CD14-positive monocyte (primary cell): ENCODE measurements at regions not wholly inside any gene's neighbourhood (a gene's known extent, or its start where the extent isn't known, plus 50 kb on each side); places are given as distances from the start of the nearest gene placed in this dataset.

ENCODE experiments used
- DNase-seq, 3 donors: peaks; one replicate each; pipeline ENCODE4 v3.0.0-alpha.2; 2011 to 2022
- H2AFZ ChIP-seq: 2 replicates; pipeline ENCODE4 v1.6.0; 2012; ENCODE audit warnings: mild to moderate bottlenecking, low read depth, low read length, inconsistent platforms; ENCODE audit not compliant: insufficient read depth, poor library complexity, severe bottlenecking
- H3K27ac ChIP-seq, 2 donors: 1 replicate in 1 of 2; 2 replicates in 1 of 2; pipeline ENCODE4 v1.5.1; 2012 to 2013; ENCODE audit warnings: low read length in 2 of 2, control low read depth in 1 of 2, inconsistent platforms in 1 of 2, low read depth in 1 of 2, mild to moderate bottlenecking in 1 of 2
- H3K27me3 ChIP-seq, 2 donors: one replicate each; pipeline versions ENCODE4 v1.6.0 to v1.6.1; 2011 to 2013; ENCODE audit warnings: low read length in 2 of 2; ENCODE audit not compliant: control insufficient read depth in 2 of 2, insufficient read depth in 2 of 2
- H3K36me3 ChIP-seq, 2 donors: replicated peaks in 1 of 2; 1 replicate in 1 of 2; 2 replicates in 1 of 2; pipeline versions ENCODE4 v1.5.1 to v1.6.1; 2012 to 2013; ENCODE audit warnings: low read length in 2 of 2, control low read depth in 1 of 2, inconsistent platforms in 1 of 2, mild to moderate bottlenecking in 1 of 2; ENCODE audit not compliant: insufficient read depth in 2 of 2, control insufficient read depth in 1 of 2
- H3K4me1 ChIP-seq, 2 donors: 1 replicate in 1 of 2; 2 replicates in 1 of 2; pipeline versions ENCODE4 v1.5.1 to v1.6.1; 2012 to 2013; ENCODE audit warnings: low read length in 2 of 2, control low read depth in 1 of 2, inconsistent platforms in 1 of 2, mild to moderate bottlenecking in 1 of 2, moderate library complexity in 1 of 2; ENCODE audit not compliant: insufficient read depth in 2 of 2, control insufficient read depth in 1 of 2
- H3K4me2 ChIP-seq: replicated peaks from 2 replicates; pipeline ENCODE3; 2012; ENCODE audit warnings: low read length, moderate library complexity, mild to moderate bottlenecking; ENCODE audit not compliant: poor library complexity, severe bottlenecking; ENCODE audit errors: extremely low read depth
- H3K4me3 ChIP-seq, 3 experiments: fragments of 200-600 bp in 1 of 3; sonication (generic) in 1 of 3; replicated peaks in 1 of 3; 1 replicate in 2 of 3; 2 replicates in 1 of 3; pipeline ENCODE4 v1.5.1; 2011 to 2013; ENCODE audit warnings: low read length in 3 of 3, mild to moderate bottlenecking in 3 of 3, control low read depth in 2 of 3, low read depth in 2 of 3, inconsistent platforms in 1 of 3, moderate library complexity in 1 of 3
- H3K79me2 ChIP-seq: 2 replicates; pipeline ENCODE4 v1.6.0; 2012; ENCODE audit warnings: mild to moderate bottlenecking, control low read depth, inconsistent platforms, low read length, moderate library complexity; ENCODE audit not compliant: insufficient read depth
- H3K9ac ChIP-seq: 2 replicates; pipeline ENCODE4 v1.6.0; 2017; ENCODE audit warnings: low read length, mild to moderate bottlenecking; ENCODE audit not compliant: insufficient read depth, poor library complexity, severe bottlenecking
- H3K9me3 ChIP-seq, 2 donors: replicated peaks in 1 of 2; 1 replicate in 1 of 2; 2 replicates in 1 of 2; pipeline versions ENCODE4 v1.5.1 to v1.6.1; 2012 to 2013; ENCODE audit warnings: low read length in 2 of 2, control low read depth in 1 of 2; ENCODE audit not compliant: control insufficient read depth in 1 of 2, insufficient read depth in 1 of 2
- H4K20me1 ChIP-seq: 2 replicates; pipeline ENCODE4 v1.6.0; 2012; ENCODE audit warnings: mild to moderate bottlenecking, low read length, control low read depth, moderate library complexity; ENCODE audit not compliant: insufficient read depth
- H3K27ac Mint-ChIP-seq, 7 donors: one replicate each; pipeline ENCODE4 v1.8.0; 2020; ENCODE audit warnings: mild to moderate bottlenecking in 7 of 7, mixed read lengths in 7 of 7, moderate library complexity in 6 of 7, inconsistent platforms in 2 of 7
- H3K27me3 Mint-ChIP-seq, 3 donors: one replicate each; pipeline ENCODE4 v1.8.0; 2021 to 2022; ENCODE audit warnings: low read depth in 3 of 3, mild to moderate bottlenecking in 3 of 3, mixed read lengths in 3 of 3, moderate library complexity in 3 of 3, inconsistent platforms in 1 of 3
- H3K36me3 Mint-ChIP-seq, 2 donors: one replicate each; pipeline ENCODE4 v1.8.0; 2020; ENCODE audit warnings: mixed read lengths in 2 of 2, inconsistent platforms in 1 of 2, mild to moderate bottlenecking in 1 of 2
- H3K4me1 Mint-ChIP-seq: one replicate; pipeline ENCODE4 v1.8.0; 2020; ENCODE audit warnings: mild to moderate bottlenecking, mixed read lengths
- H3K4me3 Mint-ChIP-seq, 2 donors: one replicate each; pipeline ENCODE4 v1.8.0; 2020; ENCODE audit warnings: mild to moderate bottlenecking in 2 of 2, mixed read lengths in 2 of 2, moderate library complexity in 1 of 2
- H3K9me3 Mint-ChIP-seq, 7 donors: one replicate each; pipeline ENCODE4 v1.8.0; 2020 to 2022; ENCODE audit warnings: mixed read lengths in 7 of 7, mild to moderate bottlenecking in 6 of 7, moderate library complexity in 6 of 7, inconsistent platforms in 2 of 7
- WGBS: methylation state at CpG from one replicate; pipeline ENCODE4 v1.1.5; 2013; ENCODE audit warnings: missing lambda C conversion rate; ENCODE audit not compliant: insufficient coverage; 5-methylcytosine and 5-hydroxymethylcytosine counted together
- intact Hi-C, 2 donors: fragments of 100-400 bp; cut with micrococcal nuclease; formaldehyde crosslinking; loops; one replicate each; pipeline versions ENCODE4 v1.15.0 to v1.15.1; 2023
- TF ChIP-seq, protein P1 (sequence below): fragments of 200-600 bp; IDR thresholded peaks from one replicate; pipeline ENCODE4 v1.8.0; 2022; ENCODE audit warnings: antibody characterized with exemption, mild to moderate bottlenecking

DNA sequence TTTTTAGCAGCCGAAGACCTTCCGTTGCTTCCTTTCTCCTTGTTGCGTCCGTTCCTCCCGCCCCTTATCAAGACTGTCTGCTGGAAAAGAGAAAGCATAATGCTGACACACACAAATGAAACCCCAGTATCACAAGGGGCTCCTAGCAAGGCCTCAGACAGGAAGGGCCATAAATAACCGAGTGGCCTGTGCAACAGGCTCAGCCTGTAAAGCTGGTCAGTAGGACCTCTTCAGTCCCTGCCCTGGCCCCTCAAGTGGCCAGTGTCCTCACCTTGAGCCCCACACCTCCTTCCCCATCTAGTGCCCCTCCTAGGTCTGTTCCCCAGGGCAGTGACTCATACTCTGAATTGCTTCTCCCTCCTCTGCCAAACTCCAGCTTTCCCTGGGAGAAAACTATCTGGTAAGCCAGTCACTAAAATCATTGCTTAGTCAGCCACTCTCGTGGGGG lies 174.6 kb upstream of the IL12B start:
- Mint-ChIP-seq H3K27ac (no peak overlapping the region), H3K9me3 (peaks cover 2 to 8% (median 4%) of the 10 kb centered on the region in 7 donors), H3K36me3 (no peaks in the 10 kb centered on the region), H3K27me3 (peaks cover 1 to 5% (median 2%) of the 10 kb centered on the region in 3 donors), H3K4me1 (peaks cover 4% of the 10 kb centered on the region), H3K4me3 (no peak overlapping the region)
- no peak overlapping the region for H2AFZ ChIP-seq
- WGBS = 19% methylated on average over 6 of the region's 7 CpGs
- H3K27me3 ChIP-seq = no peaks in the 10 kb centered on the region
- no peaks in the 10 kb centered on the region for H3K79me2 ChIP-seq
- H3K4me1 ChIP-seq = no peaks in the 10 kb centered on the region
- H3K27ac ChIP-seq = no peak overlapping the region
- no peaks in the 10 kb centered on the region for H3K36me3 ChIP-seq
- TF ChIP-seq, protein P1, sequence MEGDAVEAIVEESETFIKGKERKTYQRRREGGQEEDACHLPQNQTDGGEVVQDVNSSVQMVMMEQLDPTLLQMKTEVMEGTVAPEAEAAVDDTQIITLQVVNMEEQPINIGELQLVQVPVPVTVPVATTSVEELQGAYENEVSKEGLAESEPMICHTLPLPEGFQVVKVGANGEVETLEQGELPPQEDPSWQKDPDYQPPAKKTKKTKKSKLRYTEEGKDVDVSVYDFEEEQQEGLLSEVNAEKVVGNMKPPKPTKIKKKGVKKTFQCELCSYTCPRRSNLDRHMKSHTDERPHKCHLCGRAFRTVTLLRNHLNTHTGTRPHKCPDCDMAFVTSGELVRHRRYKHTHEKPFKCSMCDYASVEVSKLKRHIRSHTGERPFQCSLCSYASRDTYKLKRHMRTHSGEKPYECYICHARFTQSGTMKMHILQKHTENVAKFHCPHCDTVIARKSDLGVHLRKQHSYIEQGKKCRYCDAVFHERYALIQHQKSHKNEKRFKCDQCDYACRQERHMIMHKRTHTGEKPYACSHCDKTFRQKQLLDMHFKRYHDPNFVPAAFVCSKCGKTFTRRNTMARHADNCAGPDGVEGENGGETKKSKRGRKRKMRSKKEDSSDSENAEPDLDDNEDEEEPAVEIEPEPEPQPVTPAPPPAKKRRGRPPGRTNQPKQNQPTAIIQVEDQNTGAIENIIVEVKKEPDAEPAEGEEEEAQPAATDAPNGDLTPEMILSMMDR = no peak
- H3K4me3 ChIP-seq = no peak overlapping the region
- intact Hi-C loops = no loop called here
- H3K9me3 ChIP-seq = no peaks in the 10 kb centered on the region
- H3K9ac ChIP-seq = no peak overlapping the region
- no peaks in the 10 kb centered on the region for H4K20me1 ChIP-seq
- no peak for DNase-seq
- H3K4me2 ChIP-seq = no peak overlapping the region

DNA sequence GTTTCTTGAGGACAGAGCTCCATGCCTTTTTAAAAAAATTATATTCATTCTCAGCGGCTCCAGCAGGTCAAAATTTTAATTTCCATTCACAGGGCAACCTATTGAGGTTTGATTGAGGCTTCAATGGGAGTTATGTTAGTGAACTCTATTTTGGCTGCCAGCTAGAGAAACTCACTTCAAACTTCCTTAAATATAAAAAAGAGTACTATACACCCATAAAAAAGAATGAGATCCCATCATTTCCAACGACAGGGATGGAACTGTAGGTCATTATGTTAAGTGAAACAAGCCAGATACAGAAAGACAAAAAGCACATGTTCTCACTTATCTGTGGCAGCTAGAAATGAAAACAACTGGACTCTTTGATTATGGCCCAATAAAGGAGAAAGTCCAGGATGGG lies 176.8 kb upstream of the IL12B start:
- no peak overlapping the region for H3K4me3 ChIP-seq
- no peaks in the 10 kb centered on the region for H3K36me3 ChIP-seq
- H3K79me2 ChIP-seq = no peaks in the 10 kb centered on the region
- H3K4me2 ChIP-seq = no peak overlapping the region
- Mint-ChIP-seq H3K4me1 (peaks cover 4% of the 10 kb centered on the region), H3K27ac (no peak overlapping the region), H3K36me3 (no peaks in the 10 kb centered on the region), H3K4me3 (no peak overlapping the region), H3K9me3 (peaks cover 0 to 4% (median 2%) of the 10 kb centered on the region in 7 donors), H3K27me3 (peaks cover 1 to 5% (median 2%) of the 10 kb centered on the region in 3 donors)
- TF ChIP-seq, protein P1 = no peak
- no peak overlapping the region for H3K27ac ChIP-seq
- H3K9ac ChIP-seq = no peak overlapping the region
- no peaks in the 10 kb centered on the region for H3K9me3 ChIP-seq
- intact Hi-C loops = no loop called here
- H3K27me3 ChIP-seq = no peaks in the 10 kb centered on the region
- WGBS = no CpG with 5 or more reads among the region's 2 CpGs
- no peak overlapping the region for H2AFZ ChIP-seq
- no peaks in the 10 kb centered on the region for H3K4me1 ChIP-seq
- H4K20me1 ChIP-seq = no peaks in the 10 kb centered on the region
- no peak for DNase-seq
